ENCODE measurements at regions not wholly inside any gene's neighbourhood (a gene's known extent, or its start where the extent isn't known, plus 50 kb on each side); places are given as distances from the start of the nearest gene placed in this dataset.

DNA sequence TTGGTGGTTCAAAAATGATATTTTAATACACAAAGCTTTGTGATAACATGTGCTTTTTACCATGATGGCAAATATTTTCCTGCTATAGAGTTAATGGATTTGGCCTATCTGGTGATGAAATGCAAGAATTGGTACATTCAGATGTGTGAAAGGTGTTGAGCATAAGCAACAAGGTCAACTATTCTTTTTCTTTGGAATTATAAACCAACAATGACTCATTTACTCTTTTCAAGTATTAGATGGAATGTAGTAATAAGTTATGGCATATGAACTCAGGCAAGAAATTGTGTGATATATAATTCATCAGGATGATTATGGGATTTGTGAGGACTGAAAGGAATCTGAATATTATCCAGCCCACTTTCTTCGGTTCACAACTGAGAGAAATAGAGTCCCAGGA, 471.4 kb downstream of the ETNK1 start:
- TF ChIP-seq EZH2 (IDR thresholded peaks at IDR 0.05; ENCODE audit: insufficient read depth, poor library complexity, severe bottlenecking): no peak
- TF ChIP-seq EZH2phosphoT487 (IDR thresholded peaks at IDR 0.05; ENCODE audit: insufficient read depth, low read depth): no peak

Measured in GM23248 (cell line).